Stimulated activated CD4-positive, alpha-beta T cell treated with anti-CD3 and anti-CD28 coated beads, Interleukin-2, amount 100 ng/mL, for 48 hours (primary cell): ENCODE measurements at regions not wholly inside any gene's neighbourhood (a gene's known extent, or its start where the extent isn't known, plus 50 kb on each side); places are given as distances from the start of the nearest gene placed in this dataset.
"Not testable (repeated sequence)": the region's sequence is repeated elsewhere in the genome, so short reads cannot be mapped to it uniquely, and the experiment has no call there.

Source experiments
- DNase-seq, 2 donors: peaks; one replicate each; pipeline ENCODE4 v3.0.0-alpha.2; 2020

GRCh38 chr21:18096413-18096812 is 148.2 kb upstream of the CHODL start:
- DNase-seq = not testable (repeated sequence)

GRCh38 chr21:18089786-18090185 is 154.8 kb upstream of the CHODL start:
- no peak for DNase-seq

- DNase-seq = no peak
Observed at GRCh38 chr21:18070392-18070791, 174.2 kb upstream of the CHODL start.

- no peak for DNase-seq
Observed at GRCh38 chr21:18069875-18070274, 174.8 kb upstream of the CHODL start.

GRCh38 chr21:18060402-18060801 is 184.2 kb upstream of the CHODL start:
- no peak for DNase-seq

GRCh38 chr21:18058731-18059398 is 185.8 kb upstream of the CHODL start:
- DNase-seq = no peak

GRCh38 chr21:18053151-18053550 is 191.5 kb upstream of the CHODL start:
- no peak for DNase-seq

GRCh38 chr21:18049461-18049860 is 195.2 kb upstream of the CHODL start:
- no peak for DNase-seq

GRCh38 chr21:18041012-18041411 is 203.6 kb upstream of the CHODL start:
- no peak for DNase-seq

GRCh38 chr21:18030248-18030647 is 211.1 kb upstream of the C21orf91 start:
- DNase-seq = no peak

- no peak for DNase-seq
Observed at GRCh38 chr21:18026359-18026758, 207.2 kb upstream of the C21orf91 start.

- DNase-seq = no peak
Observed at GRCh38 chr21:18023711-18024110, 204.6 kb upstream of the C21orf91 start.

GRCh38 chr21:18023157-18023556 is 204.0 kb upstream of the C21orf91 start:
- DNase-seq = no peak

GRCh38 chr21:18007121-18007520 is 188.0 kb upstream of the C21orf91 start:
- no peak for DNase-seq

- no peak for DNase-seq
Observed at GRCh38 chr21:18006691-18007090, 187.5 kb upstream of the C21orf91 start.

GRCh38 chr21:18002393-18002792 is 183.2 kb upstream of the C21orf91 start:
- DNase-seq = no peak

GRCh38 chr21:18000981-18001686 is 182.0 kb upstream of the C21orf91 start:
- no peak for DNase-seq

GRCh38 chr21:17998599-17998998 is 179.4 kb upstream of the C21orf91 start:
- not testable (repeated sequence) for DNase-seq

GRCh38 chr21:17989780-17990179 is 170.6 kb upstream of the C21orf91 start:
- no peak for DNase-seq

- no peak for DNase-seq
Observed at GRCh38 chr21:17988102-17988437, 168.9 kb upstream of the C21orf91 start.

GRCh38 chr21:17987382-17988101 is 168.4 kb upstream of the C21orf91 start:
- DNase-seq = no peak

- DNase-seq = no peak
Observed at GRCh38 chr21:17981060-17981740, 162.0 kb upstream of the C21orf91 start.

- no peak for DNase-seq
Observed at GRCh38 chr21:17979763-17980162, 160.6 kb upstream of the C21orf91 start.

GRCh38 chr21:17978895-17979294 is 159.7 kb upstream of the C21orf91 start:
- no peak for DNase-seq
